ENCODE measurements at regions not wholly inside any gene's neighbourhood (a gene's known extent, or its start where the extent isn't known, plus 50 kb on each side); places are given as distances from the start of the nearest gene placed in this dataset.

GRCh38 chr15:35701402-35702046 lies 155.6 kb upstream of the DPH6 start:
- no peak for DNase-seq
- H4K5ac ChIP-seq (ENCODE audit: insufficient read length, low read depth, low read length), result no peak overlapping the region
- H4K20me1 ChIP-seq (ENCODE audit: control insufficient read depth, insufficient read depth, insufficient read length), result no peaks in the 10 kb centered on the region
- H3K4me1 ChIP-seq (ENCODE audit: insufficient read depth, low read length), result peaks cover 5% of the 10 kb centered on the region; the same call in 1 of the 2 replicates
- no peaks in the 10 kb centered on the region for H3K23me2 ChIP-seq (ENCODE audit: insufficient read length, low read depth, low read length, poor library complexity, severe bottlenecking)
- no peak overlapping the region for H2BK20ac ChIP-seq (ENCODE audit: low read depth, low read length, poor library complexity, severe bottlenecking)
- H3K36me3 Mint-ChIP-seq (ENCODE audit: insufficient read depth in 1 of 3, low read depth in 3 of 3), result no peaks in the 10 kb centered on the region
- no peak overlapping the region for H3T11ph ChIP-seq (ENCODE audit: low read length)
- no peak overlapping the region for H2BK12ac ChIP-seq (ENCODE audit: insufficient read length, low read depth, low read length)
- no peak for TF ChIP-seq CTCF (conservative IDR thresholded peaks at IDR 0.05)
- H3K4me3 Mint-ChIP-seq, result no peak overlapping the region
- H2AFZ ChIP-seq (ENCODE audit: low read length), result no peak overlapping the region
- H3K9ac ChIP-seq (ENCODE audit: extremely low read depth, insufficient read length, low read length), result no peak overlapping the region
- H3K9me3 Mint-ChIP-seq, result no peaks in the 10 kb centered on the region
- no peaks in the 10 kb centered on the region for H3K79me1 ChIP-seq (ENCODE audit: insufficient read depth, low read depth, low read length, poor library complexity, severe bottlenecking)
- H2BK5ac ChIP-seq (ENCODE audit: insufficient read length, low read length), result no peak overlapping the region
- H4K8ac ChIP-seq (replicated peaks; ENCODE audit: insufficient read length, low read depth, low read length), result no peak overlapping the region
- H3K18ac ChIP-seq (ENCODE audit: insufficient read length, low read depth, low read length), result no peak overlapping the region
- no peak overlapping the region for H3K4ac ChIP-seq (ENCODE audit: low read depth, low read length)
- no peak overlapping the region for H2BK15ac ChIP-seq (ENCODE audit: low read depth, low read length)
- H3K27me3 ChIP-seq (ENCODE audit: insufficient read depth, low read length), result no peaks in the 10 kb centered on the region
- no peak overlapping the region for H4K91ac ChIP-seq (ENCODE audit: insufficient read length, low read depth, low read length)
- H3K27ac ChIP-seq (ENCODE audit: insufficient read length, low read depth, low read length), result no peak overlapping the region
- H3K4me2 ChIP-seq (ENCODE audit: insufficient read depth, insufficient read length, low read length), result no peak overlapping the region
- H3K27ac Mint-ChIP-seq, result no peak overlapping the region
- no peak overlapping the region for H3K23ac ChIP-seq (ENCODE audit: insufficient read length, low read depth, low read length)
- no peaks in the 10 kb centered on the region for H3K79me2 ChIP-seq (ENCODE audit: insufficient read depth, low read length)
- no peak overlapping the region for H3K56ac ChIP-seq (ENCODE audit: insufficient read length, low read depth, low read length)
- no CpG with 5 or more reads among the region's 4 CpGs for WGBS (ENCODE audit: extremely low coverage, insufficient read length, low lambda C conversion rate)
- no peak overlapping the region for H2AK5ac ChIP-seq (ENCODE audit: insufficient read length, low read length)
- peaks cover 50 to 54% of the 10 kb centered on the region in 2 experiments for H3K4me1 Mint-ChIP-seq
- H3K9me3 ChIP-seq (ENCODE audit: control insufficient read depth, low read depth, low read length), result no peaks in the 10 kb centered on the region
- H2BK120ac ChIP-seq (ENCODE audit: low read depth, low read length, poor library complexity, severe bottlenecking), result no peak overlapping the region
- H3K14ac ChIP-seq (ENCODE audit: insufficient read depth, low read length), result no peak overlapping the region
- H3K27me3 Mint-ChIP-seq (ENCODE audit: low read depth), result no peaks in the 10 kb centered on the region

All from H9 (cell line).